ENCODE measurements at regions not wholly inside any gene's neighbourhood (a gene's known extent, or its start where the extent isn't known, plus 50 kb on each side); places are given as distances from the start of the nearest gene placed in this dataset.

- H4K20me1 ChIP-seq (ENCODE audit: insufficient read depth, low read length), result no peaks in the 10 kb centered on the region
- no peaks in the 10 kb centered on the region for H3K4me1 ChIP-seq (ENCODE audit: insufficient read depth, low read length, poor library complexity, severe bottlenecking)
- no peaks in the 10 kb centered on the region for H3K9me3 ChIP-seq (ENCODE audit: low read length)
- H3K9me2 ChIP-seq (ENCODE audit: insufficient read depth, low read length), result no peaks in the 10 kb centered on the region
- no peak overlapping the region for H3K4me2 ChIP-seq (ENCODE audit: low read length)
- ChIA-PET POLR2A (no interaction called here), CTCF (ENCODE audit: unreplicated experiment) (no interaction called here)
- no peak overlapping the region for H3K4me3 ChIP-seq (ENCODE audit: low read depth, low read length, poor library complexity, severe bottlenecking)
- no peak overlapping the region for H2AFZ ChIP-seq (ENCODE audit: low read length)
- no peaks in the 10 kb centered on the region for H3K79me2 ChIP-seq (ENCODE audit: insufficient read depth, low read depth, low read length)
- TF ChIP-seq EZH2phosphoT487 (IDR thresholded peaks at IDR 0.05; ENCODE audit: borderline replicate concordance, low read depth, low read length), result no peak
- TF ChIP-seq, protein P1, sequence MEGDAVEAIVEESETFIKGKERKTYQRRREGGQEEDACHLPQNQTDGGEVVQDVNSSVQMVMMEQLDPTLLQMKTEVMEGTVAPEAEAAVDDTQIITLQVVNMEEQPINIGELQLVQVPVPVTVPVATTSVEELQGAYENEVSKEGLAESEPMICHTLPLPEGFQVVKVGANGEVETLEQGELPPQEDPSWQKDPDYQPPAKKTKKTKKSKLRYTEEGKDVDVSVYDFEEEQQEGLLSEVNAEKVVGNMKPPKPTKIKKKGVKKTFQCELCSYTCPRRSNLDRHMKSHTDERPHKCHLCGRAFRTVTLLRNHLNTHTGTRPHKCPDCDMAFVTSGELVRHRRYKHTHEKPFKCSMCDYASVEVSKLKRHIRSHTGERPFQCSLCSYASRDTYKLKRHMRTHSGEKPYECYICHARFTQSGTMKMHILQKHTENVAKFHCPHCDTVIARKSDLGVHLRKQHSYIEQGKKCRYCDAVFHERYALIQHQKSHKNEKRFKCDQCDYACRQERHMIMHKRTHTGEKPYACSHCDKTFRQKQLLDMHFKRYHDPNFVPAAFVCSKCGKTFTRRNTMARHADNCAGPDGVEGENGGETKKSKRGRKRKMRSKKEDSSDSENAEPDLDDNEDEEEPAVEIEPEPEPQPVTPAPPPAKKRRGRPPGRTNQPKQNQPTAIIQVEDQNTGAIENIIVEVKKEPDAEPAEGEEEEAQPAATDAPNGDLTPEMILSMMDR (conservative IDR thresholded peaks at IDR 0.05; ENCODE audit: low read length), result no peak
- intact Hi-C loops (cut with micrococcal nuclease; ENCODE audit: unreplicated experiment), result no loop called here
- no peaks in the 10 kb centered on the region for H3K36me3 ChIP-seq (ENCODE audit: insufficient read depth, low read length)
- no TSS peak for BruUV-seq (replicated peaks)
- no peak overlapping the region for H3K27ac ChIP-seq (ENCODE audit: low read depth, low read length, poor library complexity, severe bottlenecking)
- DNase-seq (ENCODE audit: low spot score), result no peak
These were observed 76.6 kb upstream of the NR4A3 start for GRCh38 chr9:99745085-99745484.

DNA sequence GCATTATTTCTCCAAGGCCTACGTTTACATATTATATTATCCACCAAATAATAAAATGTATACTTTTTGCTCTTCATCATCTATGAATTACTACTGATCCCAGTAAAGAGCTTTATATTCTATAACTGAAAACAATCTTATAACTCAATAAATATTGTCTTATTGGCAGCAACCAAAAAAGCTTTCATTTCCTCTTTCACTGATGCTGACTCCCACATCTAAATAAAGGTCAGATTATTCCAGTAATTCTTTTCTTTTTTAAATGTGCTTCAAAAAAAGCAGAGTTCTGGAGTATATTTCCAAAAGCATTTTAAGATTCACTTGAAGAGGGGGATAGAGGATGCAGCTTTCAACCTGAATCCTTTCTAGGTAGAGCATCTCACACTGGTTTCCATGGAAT, 75.3 kb upstream of the NR4A3 start:
- DNase-seq (ENCODE audit: low spot score), result no peak
- no peaks in the 10 kb centered on the region for H4K20me1 ChIP-seq (ENCODE audit: insufficient read depth, low read length)
- intact Hi-C loops (cut with micrococcal nuclease; ENCODE audit: unreplicated experiment), result no loop called here
- TF ChIP-seq EZH2phosphoT487 (IDR thresholded peaks at IDR 0.05; ENCODE audit: borderline replicate concordance, low read depth, low read length), result no peak
- TF ChIP-seq, protein P1 (conservative IDR thresholded peaks at IDR 0.05; ENCODE audit: low read length), result no peak
- H3K4me2 ChIP-seq (ENCODE audit: low read length), result no peak overlapping the region
- no peak overlapping the region for H3K27ac ChIP-seq (ENCODE audit: low read depth, low read length, poor library complexity, severe bottlenecking)
- H3K79me2 ChIP-seq (ENCODE audit: insufficient read depth, low read depth, low read length), result no peaks in the 10 kb centered on the region
- no peaks in the 10 kb centered on the region for H3K4me1 ChIP-seq (ENCODE audit: insufficient read depth, low read length, poor library complexity, severe bottlenecking)
- H3K9me3 ChIP-seq (ENCODE audit: low read length), result no peaks in the 10 kb centered on the region
- no peak overlapping the region for H2AFZ ChIP-seq (ENCODE audit: low read length)
- H3K4me3 ChIP-seq (ENCODE audit: low read depth, low read length, poor library complexity, severe bottlenecking), result no peak overlapping the region
- no TSS peak for BruUV-seq (replicated peaks)
- H3K36me3 ChIP-seq (ENCODE audit: insufficient read depth, low read length), result no peaks in the 10 kb centered on the region
- CTCF ChIA-PET (ENCODE audit: unreplicated experiment), result no interaction called here
- H3K9me2 ChIP-seq (ENCODE audit: insufficient read depth, low read length), result no peaks in the 10 kb centered on the region
- POLR2A ChIA-PET, result no interaction called here

DNA sequence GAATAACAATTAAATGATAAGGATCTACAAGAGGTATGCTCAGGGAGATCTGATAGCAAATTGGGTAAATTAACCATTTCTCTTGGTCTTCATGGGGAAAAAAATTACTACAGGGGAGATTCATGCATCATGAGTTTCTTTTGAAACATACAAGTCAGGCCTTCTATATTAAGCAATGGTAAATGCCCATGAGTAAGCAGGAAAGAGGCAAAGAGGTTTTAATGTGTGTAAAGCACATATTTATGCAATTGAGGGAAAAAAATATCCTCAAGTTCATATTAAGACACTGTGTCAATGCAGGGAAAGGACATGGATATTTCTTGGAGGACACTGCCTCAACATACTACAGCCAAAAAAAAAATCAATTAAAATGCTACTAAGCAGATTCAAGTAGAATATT, 73.4 kb upstream of the NR4A3 start:
- Histone ChIP-seq H3K36me3 (ENCODE audit: insufficient read depth, low read length) (no peaks in the 10 kb centered on the region), H3K9me3 (ENCODE audit: low read length) (no peaks in the 10 kb centered on the region), H4K20me1 (ENCODE audit: insufficient read depth, low read length) (no peaks in the 10 kb centered on the region), H3K79me2 (ENCODE audit: insufficient read depth, low read depth, low read length) (no peaks in the 10 kb centered on the region), H3K4me1 (ENCODE audit: insufficient read depth, low read length, poor library complexity, severe bottlenecking) (no peaks in the 10 kb centered on the region), H3K4me3 (ENCODE audit: low read depth, low read length, poor library complexity, severe bottlenecking) (no peak overlapping the region), H3K27ac (ENCODE audit: low read depth, low read length, poor library complexity, severe bottlenecking) (no peak overlapping the region), H3K4me2 (ENCODE audit: low read length) (no peak overlapping the region), H3K9me2 (ENCODE audit: insufficient read depth, low read length) (no peaks in the 10 kb centered on the region), H2AFZ (ENCODE audit: low read length) (no peak overlapping the region)
- ChIA-PET POLR2A (no interaction called here), CTCF (ENCODE audit: unreplicated experiment) (no interaction called here)
- no TSS peak for BruUV-seq (replicated peaks)
- TF ChIP-seq, protein P1 (conservative IDR thresholded peaks at IDR 0.05; ENCODE audit: low read length), result no peak
- no peak for TF ChIP-seq EZH2phosphoT487 (IDR thresholded peaks at IDR 0.05; ENCODE audit: borderline replicate concordance, low read depth, low read length)
- no peak for DNase-seq (ENCODE audit: low spot score)
- intact Hi-C loops (cut with micrococcal nuclease; ENCODE audit: unreplicated experiment), result no loop called here
